ENCODE measurements at regions not wholly inside any gene's neighbourhood (a gene's known extent, or its start where the extent isn't known, plus 50 kb on each side); places are given as distances from the start of the nearest gene placed in this dataset.

DNA sequence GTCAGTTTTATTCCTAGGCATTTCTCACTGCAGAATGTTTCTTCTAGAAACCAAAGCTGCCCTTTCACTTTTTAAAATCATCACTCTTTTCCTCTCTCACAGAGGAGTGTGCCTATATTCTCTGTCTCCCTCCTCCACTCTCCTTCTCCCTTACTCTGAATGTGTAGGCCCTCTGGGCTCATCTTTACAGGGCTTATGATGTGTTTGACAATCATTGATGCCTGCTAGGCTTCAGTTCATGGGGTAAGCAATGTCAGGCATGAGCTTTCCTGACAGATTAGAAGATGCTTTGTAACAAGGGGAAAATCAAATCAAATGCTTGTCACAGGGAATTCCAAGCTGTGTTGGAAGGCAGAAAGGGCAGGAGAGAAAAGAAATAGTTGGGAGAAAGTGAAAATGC, 742.9 kb downstream of the SORCS3 start:
- H3K4me1 Mint-ChIP-seq = no peaks in the 10 kb centered on the region
- H3K27ac Mint-ChIP-seq = no peak overlapping the region
- peaks cover 3% of the 10 kb centered on the region for H3K9me3 Mint-ChIP-seq
- TF ChIP-seq, protein P1, sequence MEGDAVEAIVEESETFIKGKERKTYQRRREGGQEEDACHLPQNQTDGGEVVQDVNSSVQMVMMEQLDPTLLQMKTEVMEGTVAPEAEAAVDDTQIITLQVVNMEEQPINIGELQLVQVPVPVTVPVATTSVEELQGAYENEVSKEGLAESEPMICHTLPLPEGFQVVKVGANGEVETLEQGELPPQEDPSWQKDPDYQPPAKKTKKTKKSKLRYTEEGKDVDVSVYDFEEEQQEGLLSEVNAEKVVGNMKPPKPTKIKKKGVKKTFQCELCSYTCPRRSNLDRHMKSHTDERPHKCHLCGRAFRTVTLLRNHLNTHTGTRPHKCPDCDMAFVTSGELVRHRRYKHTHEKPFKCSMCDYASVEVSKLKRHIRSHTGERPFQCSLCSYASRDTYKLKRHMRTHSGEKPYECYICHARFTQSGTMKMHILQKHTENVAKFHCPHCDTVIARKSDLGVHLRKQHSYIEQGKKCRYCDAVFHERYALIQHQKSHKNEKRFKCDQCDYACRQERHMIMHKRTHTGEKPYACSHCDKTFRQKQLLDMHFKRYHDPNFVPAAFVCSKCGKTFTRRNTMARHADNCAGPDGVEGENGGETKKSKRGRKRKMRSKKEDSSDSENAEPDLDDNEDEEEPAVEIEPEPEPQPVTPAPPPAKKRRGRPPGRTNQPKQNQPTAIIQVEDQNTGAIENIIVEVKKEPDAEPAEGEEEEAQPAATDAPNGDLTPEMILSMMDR (IDR thresholded peaks at IDR 0.05; ENCODE audit: unreplicated experiment in 3 of 3) = no peak
- no peaks in the 10 kb centered on the region for H3K27me3 Mint-ChIP-seq (ENCODE audit: low read depth)
- H3K4me3 Mint-ChIP-seq = no peak overlapping the region
- no peaks in the 10 kb centered on the region for H3K36me3 Mint-ChIP-seq (ENCODE audit: low read depth)

DNA sequence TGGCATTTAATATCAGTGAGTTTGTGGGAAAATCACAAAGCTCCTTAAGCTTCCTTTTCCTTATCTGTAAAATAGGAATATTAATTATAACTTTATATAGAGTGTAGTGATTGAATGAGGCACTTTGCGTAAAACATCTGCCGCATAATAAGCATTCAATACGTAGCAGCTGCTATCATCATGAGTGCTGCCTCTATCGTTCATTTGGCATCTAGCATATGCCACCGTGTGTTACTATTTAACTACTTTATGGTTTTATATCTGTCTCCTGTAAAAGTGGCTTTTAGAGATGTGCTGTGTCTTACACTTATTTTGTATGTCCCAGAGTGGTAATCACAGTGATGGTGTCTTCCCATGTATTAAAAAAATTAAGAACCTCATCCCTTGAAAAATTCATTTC, 729.6 kb downstream of the SORCS3 start:
- Mint-ChIP-seq H3K9me3 (peaks cover 6% of the 10 kb centered on the region), H3K4me3 (no peak overlapping the region), H3K4me1 (no peaks in the 10 kb centered on the region), H3K27me3 (ENCODE audit: low read depth) (no peaks in the 10 kb centered on the region), H3K36me3 (ENCODE audit: low read depth) (no peaks in the 10 kb centered on the region), H3K27ac (no peak overlapping the region)
- TF ChIP-seq, protein P1 (IDR thresholded peaks at IDR 0.05; ENCODE audit: unreplicated experiment in 3 of 3) = no peak

DNA sequence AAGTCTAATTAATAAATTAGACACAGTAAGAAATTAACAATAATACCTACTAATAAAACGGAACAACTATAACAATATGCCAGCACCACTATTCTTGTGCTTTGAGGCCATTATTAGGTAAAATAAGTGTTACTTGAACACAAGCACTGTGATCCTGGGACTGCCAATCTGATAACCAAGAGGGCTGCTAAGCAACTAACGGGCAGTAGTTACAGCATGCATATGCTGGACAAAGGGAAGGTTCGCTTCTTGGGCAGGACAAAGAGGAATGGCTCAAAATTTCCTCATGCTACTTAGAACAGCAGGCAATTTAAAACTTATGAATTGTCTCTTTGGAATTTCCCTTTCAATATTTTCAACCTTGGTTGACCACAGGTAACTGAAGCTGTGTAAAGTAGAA, 718.6 kb downstream of the SORCS3 start:
- H3K36me3 Mint-ChIP-seq (ENCODE audit: low read depth) = peaks cover 3% of the 10 kb centered on the region
- H3K9me3 Mint-ChIP-seq = peaks cover 15% of the 10 kb centered on the region
- TF ChIP-seq, protein P1 (IDR thresholded peaks at IDR 0.05; ENCODE audit: unreplicated experiment in 3 of 3) = no peak
- H3K4me1 Mint-ChIP-seq = no peaks in the 10 kb centered on the region
- no peak overlapping the region for H3K4me3 Mint-ChIP-seq
- no peaks in the 10 kb centered on the region for H3K27me3 Mint-ChIP-seq (ENCODE audit: low read depth)
- H3K27ac Mint-ChIP-seq = no peak overlapping the region

DNA sequence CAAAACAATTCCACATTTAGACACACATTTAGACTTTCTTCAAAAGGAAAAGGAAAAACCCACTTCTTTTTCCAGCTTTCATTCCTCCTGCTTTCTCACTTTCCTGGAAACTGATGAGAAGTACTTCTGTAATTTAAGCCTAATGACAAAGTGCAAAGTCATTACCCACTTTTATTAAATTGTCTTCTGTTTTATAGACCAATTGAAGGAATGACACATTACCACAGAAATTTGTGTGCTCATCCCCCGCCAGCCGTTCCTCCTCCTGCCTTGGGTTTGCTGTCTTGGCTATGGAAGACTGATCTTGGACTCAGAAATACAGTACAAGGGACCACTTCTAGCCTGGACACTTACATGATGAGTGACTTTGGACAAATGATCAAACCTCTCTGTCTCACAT, 717.8 kb downstream of the SORCS3 start:
- Mint-ChIP-seq H3K4me1 (no peaks in the 10 kb centered on the region), H3K9me3 (peaks cover 10% of the 10 kb centered on the region), H3K4me3 (no peak overlapping the region), H3K36me3 (ENCODE audit: low read depth) (peaks cover 3% of the 10 kb centered on the region), H3K27me3 (ENCODE audit: low read depth) (no peaks in the 10 kb centered on the region), H3K27ac (no peak overlapping the region)
- TF ChIP-seq, protein P1 (IDR thresholded peaks at IDR 0.05; ENCODE audit: unreplicated experiment in 3 of 3) = no peak

DNA sequence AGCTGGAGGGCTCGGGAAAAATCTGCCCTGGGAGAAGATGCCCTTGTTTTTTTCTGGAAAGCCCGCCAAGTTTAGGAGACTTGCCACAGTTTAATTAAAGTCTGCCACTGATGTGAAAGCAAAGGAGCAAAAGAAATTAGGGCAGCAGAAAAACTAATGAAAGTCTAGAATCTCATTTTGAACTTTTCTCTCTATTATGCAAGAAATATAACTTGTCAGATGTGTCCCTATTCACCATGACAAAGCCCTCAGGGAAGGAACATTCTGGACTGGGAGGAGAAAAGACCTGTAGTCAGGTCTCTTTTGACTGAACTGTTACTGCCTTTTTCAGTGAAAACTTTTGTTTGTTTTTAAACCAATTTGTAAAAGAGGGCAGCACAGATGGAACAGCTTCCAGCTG, 715.5 kb downstream of the SORCS3 start:
- TF ChIP-seq, protein P1 (IDR thresholded peaks at IDR 0.05; ENCODE audit: unreplicated experiment in 3 of 3) = no peak
- Mint-ChIP-seq H3K27ac (no peak overlapping the region), H3K36me3 (ENCODE audit: low read depth) (no peaks in the 10 kb centered on the region), H3K4me1 (no peaks in the 10 kb centered on the region), H3K27me3 (ENCODE audit: low read depth) (no peaks in the 10 kb centered on the region), H3K9me3 (peaks cover 6% of the 10 kb centered on the region), H3K4me3 (no peak overlapping the region)

DNA sequence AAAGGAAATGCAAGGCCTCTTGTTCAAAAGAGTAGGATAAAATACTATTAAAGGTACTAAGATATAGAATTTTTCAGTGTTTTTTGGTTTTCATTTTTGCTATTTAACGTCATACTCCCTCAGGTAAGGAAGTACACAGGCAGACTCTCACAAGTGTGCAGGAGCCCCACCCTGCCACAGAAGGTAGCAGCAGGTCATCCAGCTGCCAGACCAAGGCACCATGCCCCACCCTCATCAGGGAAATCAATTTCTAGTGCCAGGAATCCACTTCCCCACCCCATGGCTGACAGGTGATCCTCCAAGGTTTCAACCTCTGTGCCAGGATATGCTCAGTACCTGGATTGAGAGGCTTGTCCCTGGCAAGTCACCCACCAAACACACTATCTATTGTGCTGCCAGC, 712.9 kb downstream of the SORCS3 start:
- H3K4me3 Mint-ChIP-seq = no peak overlapping the region
- TF ChIP-seq, protein P1 (IDR thresholded peaks at IDR 0.05; ENCODE audit: unreplicated experiment in 3 of 3) = no peak
- no peak overlapping the region for H3K27ac Mint-ChIP-seq
- H3K27me3 Mint-ChIP-seq (ENCODE audit: low read depth) = no peaks in the 10 kb centered on the region
- no peaks in the 10 kb centered on the region for H3K4me1 Mint-ChIP-seq
- no peaks in the 10 kb centered on the region for H3K36me3 Mint-ChIP-seq (ENCODE audit: low read depth)
- no peaks in the 10 kb centered on the region for H3K9me3 Mint-ChIP-seq
